Chondrocyte (in vitro differentiated cells): ENCODE measurements at regions not wholly inside any gene's neighbourhood (a gene's known extent, or its start where the extent isn't known, plus 50 kb on each side); places are given as distances from the start of the nearest gene placed in this dataset.

Source experiments
- DNase-seq: peaks from one replicate; pipeline ENCODE4 v3.0.0; 2021; ENCODE audit warnings: mixed read lengths, low spot score
- H3K27ac Mint-ChIP-seq: one replicate; pipeline ENCODE4 v1.8.0; 2021; ENCODE audit warnings: mild to moderate bottlenecking, moderate library complexity, mixed read lengths; ENCODE audit not compliant: unreplicated experiment
- H3K27me3 Mint-ChIP-seq: 2 replicates; pipeline ENCODE4 v1.8.0; 2021; ENCODE audit warnings: low read depth, mixed read lengths
- H3K36me3 Mint-ChIP-seq: 2 replicates; pipeline ENCODE4 v1.8.0; 2021; ENCODE audit warnings: low read depth, mixed read lengths
- H3K4me1 Mint-ChIP-seq: 2 replicates; pipeline ENCODE4 v1.8.0; 2021; ENCODE audit warnings: low read depth, mild to moderate bottlenecking, mixed read lengths
- H3K4me3 Mint-ChIP-seq: one replicate; pipeline ENCODE4 v1.8.0; 2021; ENCODE audit warnings: mild to moderate bottlenecking, moderate library complexity, mixed read lengths; ENCODE audit not compliant: unreplicated experiment
- H3K9me3 Mint-ChIP-seq: 2 replicates; pipeline ENCODE4 v1.8.0; 2021; ENCODE audit warnings: low read depth, mixed read lengths
- CTCF ChIP-seq: fragments of 200-600 bp; sonication (generic); IDR thresholded peaks from 2 replicates; pipeline ENCODE4 v1.5.0; 2021; ENCODE audit warnings: antibody characterized with exemption, mild to moderate bottlenecking, moderate library complexity

GRCh38 chr16:26441178-26441577, 625.5 kb upstream of the C16orf82 start:
- no peak for DNase-seq
- Mint-ChIP-seq H3K9me3 (peaks cover 13% of the 10 kb centered on the region), H3K27ac (no peak overlapping the region), H3K4me3 (no peak overlapping the region), H3K36me3 (no peaks in the 10 kb centered on the region), H3K4me1 (no peaks in the 10 kb centered on the region), H3K27me3 (no peaks in the 10 kb centered on the region)
- no peak for TF ChIP-seq CTCF

- H3K27ac Mint-ChIP-seq, result no peak overlapping the region
- H3K4me3 Mint-ChIP-seq, result no peak overlapping the region
- no peak for TF ChIP-seq CTCF
- DNase-seq, result no peak
- peaks cover 6% of the 10 kb centered on the region for H3K9me3 Mint-ChIP-seq
- no peaks in the 10 kb centered on the region for H3K27me3 Mint-ChIP-seq
- no peaks in the 10 kb centered on the region for H3K4me1 Mint-ChIP-seq
- no peaks in the 10 kb centered on the region for H3K36me3 Mint-ChIP-seq
These were observed 624.4 kb upstream of the C16orf82 start for GRCh38 chr16:26442321-26442720.

GRCh38 chr16:26447570-26447969, 619.2 kb upstream of the C16orf82 start:
- H3K36me3 Mint-ChIP-seq, result no peaks in the 10 kb centered on the region
- TF ChIP-seq CTCF, result no peak
- no peaks in the 10 kb centered on the region for H3K4me1 Mint-ChIP-seq
- no peak overlapping the region for H3K27ac Mint-ChIP-seq
- no peak overlapping the region for H3K4me3 Mint-ChIP-seq
- H3K27me3 Mint-ChIP-seq, result no peaks in the 10 kb centered on the region
- no peak for DNase-seq
- peaks cover 19% of the 10 kb centered on the region for H3K9me3 Mint-ChIP-seq

- H3K27me3 Mint-ChIP-seq, result no peaks in the 10 kb centered on the region
- TF ChIP-seq CTCF, result no peak
- H3K4me1 Mint-ChIP-seq, result no peaks in the 10 kb centered on the region
- no peaks in the 10 kb centered on the region for H3K36me3 Mint-ChIP-seq
- H3K4me3 Mint-ChIP-seq, result no peak overlapping the region
- peaks cover 34% of the 10 kb centered on the region for H3K9me3 Mint-ChIP-seq
- no peak overlapping the region for H3K27ac Mint-ChIP-seq
- no peak for DNase-seq
These were observed 613.5 kb upstream of the C16orf82 start for GRCh38 chr16:26453215-26453614.

- Mint-ChIP-seq H3K9me3 (peaks cover 32% of the 10 kb centered on the region), H3K4me3 (no peak overlapping the region), H3K27me3 (no peaks in the 10 kb centered on the region), H3K4me1 (no peaks in the 10 kb centered on the region), H3K36me3 (no peaks in the 10 kb centered on the region), H3K27ac (no peak overlapping the region)
- DNase-seq, result no peak
- no peak for TF ChIP-seq CTCF
These were observed 612.6 kb upstream of the C16orf82 start for GRCh38 chr16:26454102-26454501.
